ENCODE measurements at regions not wholly inside any gene's neighbourhood (a gene's known extent, or its start where the extent isn't known, plus 50 kb on each side); places are given as distances from the start of the nearest gene placed in this dataset.

DNA sequence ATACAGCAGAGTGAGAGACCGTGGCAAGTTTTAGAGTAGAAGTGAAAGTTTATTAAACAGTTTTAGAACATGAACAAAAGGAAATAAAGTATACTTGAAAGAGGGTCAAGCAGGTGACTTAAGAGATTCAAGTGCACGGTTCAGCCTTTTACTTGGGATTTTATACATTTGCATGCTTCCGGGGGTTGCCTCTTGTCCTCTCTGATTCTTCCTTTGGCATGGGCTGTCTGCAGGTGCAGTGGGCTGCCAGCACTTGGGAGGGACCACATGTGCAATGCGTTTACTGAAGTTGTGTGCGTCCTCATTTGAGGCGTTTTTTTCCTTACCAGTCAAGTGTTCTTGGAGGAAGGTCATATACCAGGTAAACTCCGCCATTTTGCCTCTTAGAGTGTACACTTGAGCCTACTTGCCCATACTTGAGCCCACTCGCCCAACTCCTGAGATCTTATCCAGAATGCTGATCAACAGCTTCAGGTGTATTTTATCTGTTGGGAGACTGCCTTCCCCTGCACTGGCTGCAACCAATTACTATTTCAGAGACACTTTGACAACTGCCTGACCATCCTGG, 195.2 kb downstream of the IRX5 start:
- Histone ChIP-seq H3K27ac (ENCODE audit: low read depth in 2 of 2, low read length in 2 of 2) (no peak overlapping the region), H3K27me3 (ENCODE audit: control insufficient read depth in 2 of 2, insufficient read depth in 2 of 2, low read length in 2 of 2) (no peaks in the 10 kb centered on the region)

DNA sequence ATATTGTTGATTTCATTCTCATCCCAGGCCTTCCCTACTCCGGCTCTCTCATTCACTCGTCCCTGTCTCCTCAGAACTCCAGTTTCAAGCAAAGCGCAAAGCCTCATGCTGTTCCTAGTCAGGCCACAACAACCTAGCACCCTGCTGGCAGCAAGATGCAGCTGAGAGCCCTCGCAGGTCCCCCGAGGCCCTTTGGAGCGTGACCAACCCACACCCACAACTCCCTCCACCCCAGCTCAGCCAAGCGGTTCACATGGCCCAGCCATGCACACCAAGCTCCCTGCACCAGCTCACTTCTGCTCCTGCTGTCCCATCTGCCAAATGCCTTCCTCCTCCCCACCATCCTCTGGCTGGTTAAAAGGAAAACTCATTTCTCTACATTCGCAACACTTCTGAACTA, 195.8 kb downstream of the IRX5 start:
- Histone ChIP-seq H3K4me3 (ENCODE audit: low read length in 2 of 2) (no peak overlapping the region), H3K9ac (ENCODE audit: low read depth in 1 of 2, low read length in 2 of 2) (no peak overlapping the region), H3K4me1 (ENCODE audit: control insufficient read depth in 2 of 2, insufficient read depth in 2 of 2, low read length in 2 of 2) (no peaks in the 10 kb centered on the region), H3K27me3 (ENCODE audit: control insufficient read depth in 2 of 2, insufficient read depth in 2 of 2, low read length in 2 of 2) (no peaks in the 10 kb centered on the region), H3K27ac (ENCODE audit: low read depth in 2 of 2, low read length in 2 of 2) (no peak overlapping the region), H3K36me3 (ENCODE audit: control insufficient read depth in 2 of 2, insufficient read depth in 2 of 2, low read length in 2 of 2) (no peaks in the 10 kb centered on the region), H3K9me3 (ENCODE audit: control insufficient read depth in 2 of 2, low read length in 2 of 2) (no peaks in the 10 kb centered on the region)

More for the DNA sequence above, 195.2 kb downstream of the IRX5 start:
- H3K9me3 ChIP-seq (ENCODE audit: control insufficient read depth in 2 of 2, low read length in 2 of 2), result no peaks in the 10 kb centered on the region
- H3K9ac ChIP-seq (ENCODE audit: low read depth in 1 of 2, low read length in 2 of 2), result no peak overlapping the region
- no peak overlapping the region for H3K4me3 ChIP-seq (ENCODE audit: low read length in 2 of 2)
- no peaks in the 10 kb centered on the region for H3K4me1 ChIP-seq (ENCODE audit: control insufficient read depth in 2 of 2, insufficient read depth in 2 of 2, low read length in 2 of 2)
- no peaks in the 10 kb centered on the region for H3K36me3 ChIP-seq (ENCODE audit: control insufficient read depth in 2 of 2, insufficient read depth in 2 of 2, low read length in 2 of 2)

- Histone ChIP-seq H3K4me1 (ENCODE audit: control insufficient read depth in 2 of 2, insufficient read depth in 2 of 2, low read length in 2 of 2) (no peaks in the 10 kb centered on the region), H3K27me3 (ENCODE audit: control insufficient read depth in 2 of 2, insufficient read depth in 2 of 2, low read length in 2 of 2) (no peaks in the 10 kb centered on the region), H3K9me3 (ENCODE audit: control insufficient read depth in 2 of 2, low read length in 2 of 2) (no peaks in the 10 kb centered on the region), H3K36me3 (ENCODE audit: control insufficient read depth in 2 of 2, insufficient read depth in 2 of 2, low read length in 2 of 2) (no peaks in the 10 kb centered on the region), H3K27ac (ENCODE audit: low read depth in 2 of 2, low read length in 2 of 2) (no peak overlapping the region), H3K9ac (ENCODE audit: low read depth in 1 of 2, low read length in 2 of 2) (no peak overlapping the region), H3K4me3 (ENCODE audit: low read length in 2 of 2) (no peak overlapping the region)
Measured at GRCh38 chr16:55130456-55130855, 193.5 kb upstream of the IRX6 start.

GRCh38 chr16:55130911-55131310, 193.1 kb upstream of the IRX6 start:
- Histone ChIP-seq H3K27ac (ENCODE audit: low read depth in 2 of 2, low read length in 2 of 2) (no peak overlapping the region), H3K9me3 (ENCODE audit: control insufficient read depth in 2 of 2, low read length in 2 of 2) (no peaks in the 10 kb centered on the region), H3K27me3 (ENCODE audit: control insufficient read depth in 2 of 2, insufficient read depth in 2 of 2, low read length in 2 of 2) (no peaks in the 10 kb centered on the region), H3K36me3 (ENCODE audit: control insufficient read depth in 2 of 2, insufficient read depth in 2 of 2, low read length in 2 of 2) (no peaks in the 10 kb centered on the region), H3K9ac (ENCODE audit: low read depth in 1 of 2, low read length in 2 of 2) (no peak overlapping the region), H3K4me3 (ENCODE audit: low read length in 2 of 2) (no peak overlapping the region), H3K4me1 (ENCODE audit: control insufficient read depth in 2 of 2, insufficient read depth in 2 of 2, low read length in 2 of 2) (no peaks in the 10 kb centered on the region)

DNA sequence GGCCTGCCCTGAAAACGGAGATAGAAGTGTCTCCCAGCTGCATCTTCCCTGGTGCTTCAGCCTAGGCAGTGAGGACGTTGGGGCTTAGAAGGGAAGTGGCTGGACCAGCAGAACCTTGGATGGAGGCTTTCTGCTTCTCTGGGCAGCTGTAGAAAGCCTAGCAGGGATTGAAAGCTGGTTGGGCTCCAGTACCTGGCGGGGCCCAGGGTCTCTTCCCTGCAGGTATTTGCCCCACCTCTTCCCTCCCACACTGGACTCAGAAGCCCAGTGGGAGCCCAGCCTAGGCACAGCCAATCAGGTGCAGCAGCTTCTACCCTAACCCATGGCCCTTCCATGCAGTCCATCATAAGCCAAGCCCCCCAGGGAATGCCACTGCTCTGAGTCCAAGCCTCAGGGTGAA, 190.3 kb upstream of the IRX6 start:
- H3K9ac ChIP-seq (ENCODE audit: low read depth in 1 of 2, low read length in 2 of 2), result no peak overlapping the region
- H3K9me3 ChIP-seq (ENCODE audit: control insufficient read depth in 2 of 2, low read length in 2 of 2), result no peaks in the 10 kb centered on the region
- H3K27me3 ChIP-seq (ENCODE audit: control insufficient read depth in 2 of 2, insufficient read depth in 2 of 2, low read length in 2 of 2), result no peaks in the 10 kb centered on the region
- H3K27ac ChIP-seq (ENCODE audit: low read depth in 2 of 2, low read length in 2 of 2), result no peak overlapping the region
- H3K4me1 ChIP-seq (ENCODE audit: control insufficient read depth in 2 of 2, insufficient read depth in 2 of 2, low read length in 2 of 2), result no peaks in the 10 kb centered on the region
- H3K36me3 ChIP-seq (ENCODE audit: control insufficient read depth in 2 of 2, insufficient read depth in 2 of 2, low read length in 2 of 2), result no peaks in the 10 kb centered on the region
- H3K4me3 ChIP-seq (ENCODE audit: low read length in 2 of 2), result no peak overlapping the region

- H3K9me3 ChIP-seq (ENCODE audit: control insufficient read depth in 2 of 2, low read length in 2 of 2), result no peaks in the 10 kb centered on the region
- no peak overlapping the region for H3K4me3 ChIP-seq (ENCODE audit: low read length in 2 of 2)
- H3K4me1 ChIP-seq (ENCODE audit: control insufficient read depth in 2 of 2, insufficient read depth in 2 of 2, low read length in 2 of 2), result no peaks in the 10 kb centered on the region
- H3K9ac ChIP-seq (ENCODE audit: low read depth in 1 of 2, low read length in 2 of 2), result no peak overlapping the region
- H3K27ac ChIP-seq (ENCODE audit: low read depth in 2 of 2, low read length in 2 of 2), result no peak overlapping the region
- no peaks in the 10 kb centered on the region for H3K36me3 ChIP-seq (ENCODE audit: control insufficient read depth in 2 of 2, insufficient read depth in 2 of 2, low read length in 2 of 2)
- no peaks in the 10 kb centered on the region for H3K27me3 ChIP-seq (ENCODE audit: control insufficient read depth in 2 of 2, insufficient read depth in 2 of 2, low read length in 2 of 2)
Measured at GRCh38 chr16:55136356-55137150, 187.4 kb upstream of the IRX6 start.

- no peaks in the 10 kb centered on the region for H3K36me3 ChIP-seq (ENCODE audit: control insufficient read depth in 2 of 2, insufficient read depth in 2 of 2, low read length in 2 of 2)
- no peak overlapping the region for H3K27ac ChIP-seq (ENCODE audit: low read depth in 2 of 2, low read length in 2 of 2)
- H3K4me1 ChIP-seq (ENCODE audit: control insufficient read depth in 2 of 2, insufficient read depth in 2 of 2, low read length in 2 of 2), result no peaks in the 10 kb centered on the region
- H3K4me3 ChIP-seq (ENCODE audit: low read length in 2 of 2), result no peak overlapping the region
- no peak overlapping the region for H3K9ac ChIP-seq (ENCODE audit: low read depth in 1 of 2, low read length in 2 of 2)
- no peaks in the 10 kb centered on the region for H3K27me3 ChIP-seq (ENCODE audit: control insufficient read depth in 2 of 2, insufficient read depth in 2 of 2, low read length in 2 of 2)
- no peaks in the 10 kb centered on the region for H3K9me3 ChIP-seq (ENCODE audit: control insufficient read depth in 2 of 2, low read length in 2 of 2)
Measured at GRCh38 chr16:55138298-55138697, 185.7 kb upstream of the IRX6 start.

- Histone ChIP-seq H3K4me1 (ENCODE audit: control insufficient read depth in 2 of 2, insufficient read depth in 2 of 2, low read length in 2 of 2) (no peaks in the 10 kb centered on the region), H3K27me3 (ENCODE audit: control insufficient read depth in 2 of 2, insufficient read depth in 2 of 2, low read length in 2 of 2) (no peaks in the 10 kb centered on the region), H3K27ac (ENCODE audit: low read depth in 2 of 2, low read length in 2 of 2) (no peak overlapping the region), H3K4me3 (ENCODE audit: low read length in 2 of 2) (no peak overlapping the region), H3K36me3 (ENCODE audit: control insufficient read depth in 2 of 2, insufficient read depth in 2 of 2, low read length in 2 of 2) (no peaks in the 10 kb centered on the region), H3K9me3 (ENCODE audit: control insufficient read depth in 2 of 2, low read length in 2 of 2) (no peaks in the 10 kb centered on the region), H3K9ac (ENCODE audit: low read depth in 1 of 2, low read length in 2 of 2) (no peak overlapping the region)
Measured at GRCh38 chr16:55142405-55142804, 181.6 kb upstream of the IRX6 start.

- H3K4me1 ChIP-seq (ENCODE audit: control insufficient read depth in 2 of 2, insufficient read depth in 2 of 2, low read length in 2 of 2), result no peaks in the 10 kb centered on the region
- no peaks in the 10 kb centered on the region for H3K27me3 ChIP-seq (ENCODE audit: control insufficient read depth in 2 of 2, insufficient read depth in 2 of 2, low read length in 2 of 2)
Measured at GRCh38 chr16:55144651-55145050, 179.4 kb upstream of the IRX6 start.

GRCh38 chr16:55145771-55146603, 178.0 kb upstream of the IRX6 start:
- H3K27ac ChIP-seq (ENCODE audit: low read depth in 2 of 2, low read length in 2 of 2), result no peak overlapping the region
- no peak overlapping the region for H3K4me3 ChIP-seq (ENCODE audit: low read length in 2 of 2)
- H3K9ac ChIP-seq (ENCODE audit: low read depth in 1 of 2, low read length in 2 of 2), result no peak overlapping the region
- no peaks in the 10 kb centered on the region for H3K36me3 ChIP-seq (ENCODE audit: control insufficient read depth in 2 of 2, insufficient read depth in 2 of 2, low read length in 2 of 2)
- no peaks in the 10 kb centered on the region for H3K27me3 ChIP-seq (ENCODE audit: control insufficient read depth in 2 of 2, insufficient read depth in 2 of 2, low read length in 2 of 2)
- H3K4me1 ChIP-seq (ENCODE audit: control insufficient read depth in 2 of 2, insufficient read depth in 2 of 2, low read length in 2 of 2), result no peaks in the 10 kb centered on the region
- no peaks in the 10 kb centered on the region for H3K9me3 ChIP-seq (ENCODE audit: control insufficient read depth in 2 of 2, low read length in 2 of 2)

More at GRCh38 chr16:55144651-55145050, 179.4 kb upstream of the IRX6 start:
- Histone ChIP-seq H3K36me3 (ENCODE audit: control insufficient read depth in 2 of 2, insufficient read depth in 2 of 2, low read length in 2 of 2) (no peaks in the 10 kb centered on the region), H3K9me3 (ENCODE audit: control insufficient read depth in 2 of 2, low read length in 2 of 2) (no peaks in the 10 kb centered on the region), H3K9ac (ENCODE audit: low read depth in 1 of 2, low read length in 2 of 2) (no peak overlapping the region), H3K27ac (ENCODE audit: low read depth in 2 of 2, low read length in 2 of 2) (no peak overlapping the region), H3K4me3 (ENCODE audit: low read length in 2 of 2) (no peak overlapping the region)
